Stimulated activated CD8-positive, alpha-beta memory T cell treated with anti-CD3 and anti-CD28 coated beads, Interleukin-4, amount 100 ng/mL, for 48 hours (primary cell): ENCODE measurements at regions not wholly inside any gene's neighbourhood (a gene's known extent, or its start where the extent isn't known, plus 50 kb on each side); places are given as distances from the start of the nearest gene placed in this dataset.

Source experiments
- DNase-seq: peaks from one replicate; pipeline ENCODE4 v3.0.0-alpha.2; 2020

DNA sequence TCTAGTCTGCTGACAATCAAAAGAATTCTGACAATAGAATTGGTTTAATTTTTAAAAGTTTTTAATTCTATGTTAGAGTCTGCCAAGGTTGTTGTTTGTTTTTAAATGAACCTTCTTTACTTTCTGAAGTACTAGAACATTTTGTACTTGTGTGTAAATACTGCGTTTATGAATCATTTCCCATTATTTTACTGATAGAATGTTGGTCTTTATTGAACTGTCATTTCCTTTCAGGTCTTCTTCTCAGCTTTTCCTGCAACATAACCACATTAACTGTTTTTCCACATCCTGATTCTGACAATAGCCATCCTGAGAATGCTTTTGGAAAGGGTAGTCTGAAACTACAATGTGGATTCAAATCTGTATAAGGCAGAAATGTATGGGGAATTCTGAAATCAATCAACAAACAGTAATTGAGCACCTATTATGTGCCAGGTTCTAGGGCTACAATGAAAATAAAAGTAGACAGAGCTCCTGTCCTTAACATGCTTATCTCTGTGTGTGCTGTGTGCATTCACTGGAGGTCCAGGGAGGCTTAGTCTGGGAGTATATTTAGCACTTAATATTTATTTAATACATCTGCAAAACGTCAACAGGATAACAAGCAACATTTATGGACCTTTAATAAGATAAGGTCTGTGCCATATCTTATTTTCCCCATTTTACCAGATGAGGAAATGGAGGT is 73.1 kb upstream of the SLC38A2 start:
- no peak for DNase-seq

DNA sequence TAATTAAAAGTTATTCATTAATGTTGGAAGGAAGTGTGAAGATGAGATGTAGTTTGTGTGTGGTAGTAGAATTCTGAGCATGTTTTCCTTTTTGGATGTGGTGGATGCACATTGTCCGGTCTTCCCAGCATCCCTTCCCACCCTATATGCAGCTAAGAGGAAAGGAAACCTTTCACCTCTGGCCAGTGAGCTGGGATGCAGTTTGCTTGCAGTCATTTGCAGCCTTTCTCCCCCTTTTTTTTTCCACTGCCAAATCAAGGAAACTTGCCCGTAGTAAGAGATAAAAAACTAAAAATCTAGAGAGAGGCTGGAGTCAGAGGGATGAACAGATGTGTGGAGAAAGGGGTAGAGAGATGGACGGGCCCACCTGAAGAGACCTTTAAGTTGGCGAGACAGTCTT is 72.5 kb upstream of the SLC38A2 start:
- no peak for DNase-seq

DNA sequence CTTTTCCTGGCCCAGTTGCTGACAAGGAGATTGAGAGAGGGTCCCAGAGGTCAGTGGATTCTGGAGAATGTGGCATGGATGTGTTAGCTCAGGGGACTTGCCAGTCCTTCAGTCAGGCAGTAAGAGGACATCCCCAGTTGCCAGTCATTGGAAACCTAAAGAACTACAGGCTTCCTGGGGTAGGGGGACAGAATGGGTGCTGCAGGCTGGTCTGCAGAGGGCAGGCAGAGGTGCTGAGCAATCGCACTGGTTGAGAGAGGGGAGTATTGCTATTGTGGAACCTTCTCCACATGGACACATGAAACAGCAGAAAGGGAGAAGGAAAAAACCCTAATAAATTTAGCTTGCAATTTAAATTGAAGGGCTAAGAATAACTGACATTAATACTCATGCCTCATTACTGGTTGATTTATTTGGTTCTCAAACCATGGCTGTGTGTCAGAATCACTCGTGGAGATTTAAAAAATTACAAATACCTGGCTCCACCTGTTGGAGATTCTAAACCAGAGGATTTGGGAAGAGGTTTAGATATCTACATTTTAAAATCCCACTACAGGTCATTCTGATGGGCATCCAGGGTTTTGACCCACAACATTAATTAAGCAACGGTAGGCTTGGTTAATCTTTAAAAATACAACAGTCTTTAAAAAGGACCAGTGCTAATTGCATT is 71.2 kb upstream of the SLC38A2 start:
- DNase-seq: no peak

DNA sequence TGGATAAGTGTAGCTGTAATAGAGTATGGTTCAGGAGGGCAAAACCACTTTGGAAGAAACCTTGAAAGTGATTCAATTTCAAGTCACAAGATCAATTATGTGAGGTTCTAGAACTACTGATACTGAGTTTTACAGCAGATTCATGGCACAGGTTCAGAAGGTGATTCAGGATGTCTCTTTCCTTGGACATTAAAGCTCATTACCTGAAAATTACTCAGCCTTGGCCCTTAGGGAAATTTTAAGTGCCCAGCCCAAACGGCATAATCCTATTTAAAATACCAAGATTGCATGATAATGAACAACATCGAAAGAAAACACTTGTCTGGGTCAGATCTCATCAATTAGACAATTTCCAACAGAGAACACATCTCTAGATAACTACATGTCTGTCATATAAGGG is 70.2 kb upstream of the SLC38A2 start:
- DNase-seq: no peak

DNA sequence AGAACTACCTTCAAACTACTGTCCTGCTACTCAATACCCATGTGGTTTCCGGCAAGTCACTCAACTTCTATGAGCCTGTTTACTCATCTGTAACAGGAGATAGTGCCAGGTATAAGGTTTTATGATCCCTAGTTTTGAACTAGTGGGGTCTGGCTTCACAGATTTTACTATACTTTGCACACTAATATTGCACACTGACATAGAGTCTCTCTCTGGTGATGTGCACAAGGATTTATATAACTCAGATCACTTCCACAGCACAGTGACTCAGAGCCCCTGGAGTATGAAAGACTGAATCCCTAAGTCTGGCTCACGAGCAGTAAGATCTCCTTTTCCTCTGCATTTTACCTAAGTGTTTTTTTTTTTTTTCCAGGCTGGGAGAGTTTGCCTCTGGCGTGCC is 69.7 kb upstream of the SLC38A2 start:
- no peak for DNase-seq

DNA sequence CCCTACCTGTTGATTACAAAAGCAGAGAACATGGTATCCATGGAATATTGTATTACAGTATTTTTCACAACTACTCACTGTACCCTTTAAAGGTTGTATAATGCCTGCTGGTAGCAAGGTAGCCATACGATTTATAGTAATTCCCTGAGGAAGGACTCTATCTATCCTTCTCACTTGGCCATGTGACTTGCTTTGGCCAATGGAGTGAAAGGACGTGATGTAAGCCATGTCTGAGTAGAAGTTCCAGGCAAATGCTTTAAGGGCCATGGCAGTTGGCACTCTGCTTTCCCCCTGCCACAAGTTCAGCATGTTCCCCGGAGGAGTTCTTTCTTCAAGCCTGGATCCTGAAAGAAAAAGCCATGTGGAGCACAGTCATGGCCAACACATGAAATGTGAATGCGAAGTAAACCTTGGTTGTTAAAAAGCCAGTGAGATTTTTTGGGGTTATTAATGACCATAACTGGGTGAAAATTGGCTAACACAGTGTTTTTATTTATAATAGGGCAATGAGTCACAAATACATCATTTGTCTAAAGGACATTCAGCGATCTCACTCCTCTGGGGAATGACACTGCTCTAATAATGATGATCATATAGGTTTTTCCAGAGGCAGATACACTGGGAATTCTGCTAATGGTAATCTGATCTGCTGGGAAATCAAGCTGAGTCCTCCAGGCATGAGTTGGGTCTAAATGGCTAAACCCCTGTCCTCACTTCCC is 67.4 kb upstream of the SLC38A2 start:
- no peak for DNase-seq

DNA sequence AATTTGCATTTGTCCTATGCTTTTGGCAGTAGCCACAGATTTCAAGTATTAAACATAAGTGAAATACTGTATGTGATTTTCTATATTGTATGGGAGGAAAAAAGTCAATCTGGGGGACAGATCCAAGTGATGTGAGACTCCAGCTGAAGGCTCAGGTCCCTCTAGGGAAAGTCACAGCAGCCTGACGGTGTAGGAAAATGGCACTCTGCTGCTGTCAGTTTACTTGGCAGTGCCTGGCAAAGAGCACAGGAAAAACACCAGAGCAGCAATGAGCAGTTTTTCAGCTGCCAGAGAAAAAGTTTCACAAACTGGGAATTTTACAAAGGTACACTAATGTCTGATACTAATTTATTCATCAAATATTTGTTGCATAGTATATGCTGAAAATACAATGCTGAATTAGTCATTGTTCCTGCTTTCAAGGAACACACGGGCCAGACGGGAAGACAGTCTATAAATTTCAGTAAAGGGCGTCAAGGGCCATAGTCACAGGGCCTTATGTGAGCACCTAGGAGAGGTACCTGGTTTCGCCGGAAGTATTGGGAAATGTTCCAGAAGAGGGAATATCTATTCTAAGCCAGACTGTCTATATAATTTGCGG is 66.2 kb upstream of the SLC38A2 start:
- no peak for DNase-seq

DNA sequence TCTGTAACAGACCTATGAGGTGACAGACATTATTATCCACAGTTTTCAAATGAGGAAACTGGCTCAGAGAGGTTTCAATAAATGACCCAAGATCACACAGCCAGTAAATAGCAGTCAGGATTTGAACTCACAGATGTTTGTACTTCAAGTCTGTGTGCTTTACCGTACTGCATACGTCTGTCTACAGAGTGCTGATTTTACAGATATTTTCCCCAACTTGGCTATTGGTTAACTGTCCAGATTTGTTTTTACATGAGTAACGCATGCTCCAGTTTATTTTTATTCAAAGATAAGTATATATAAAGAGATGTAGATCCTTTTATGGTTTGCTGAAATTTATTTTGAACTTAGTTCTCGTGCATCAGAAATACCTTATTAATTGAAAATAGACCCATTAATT is 65.7 kb upstream of the SLC38A2 start:
- DNase-seq: no peak

DNA sequence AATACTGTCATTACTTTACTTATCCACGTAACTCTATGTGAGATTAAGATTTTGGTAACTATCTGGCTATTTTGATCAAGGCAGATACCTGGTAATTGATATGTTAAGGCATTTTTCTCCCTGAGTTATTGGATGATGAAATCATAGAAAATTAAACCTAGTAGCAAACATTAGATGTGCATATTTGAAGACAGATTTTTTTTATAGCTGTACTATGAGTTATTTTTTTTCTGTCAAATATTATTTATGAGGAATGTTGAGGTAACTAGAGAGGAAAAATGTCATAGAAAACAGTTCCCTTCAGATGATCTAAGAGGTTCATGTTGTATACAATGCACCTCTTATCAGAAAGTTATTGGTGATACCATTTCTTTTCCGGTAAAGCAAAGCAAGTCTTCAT is 64.9 kb upstream of the SLC38A2 start:
- DNase-seq: no peak

DNA sequence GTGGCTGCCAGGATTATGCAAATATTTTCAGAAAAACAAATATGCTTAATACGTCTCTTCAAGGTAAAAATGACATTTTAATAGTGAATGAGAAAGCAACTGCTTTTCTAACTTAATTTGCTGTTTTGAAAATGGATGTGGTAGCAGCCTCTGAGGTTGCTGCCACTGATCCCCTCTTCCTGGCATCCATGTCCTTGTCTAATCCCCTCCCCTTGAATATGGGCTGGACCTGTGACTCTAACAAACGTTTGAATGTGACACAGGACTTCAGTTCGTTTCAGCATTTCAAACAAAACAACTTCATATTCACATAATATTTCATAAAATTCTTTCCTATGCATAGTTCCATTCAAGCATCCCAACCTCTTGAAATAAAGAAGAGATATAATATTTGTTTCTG is 64.2 kb upstream of the SLC38A2 start:
- DNase-seq: no peak

DNA sequence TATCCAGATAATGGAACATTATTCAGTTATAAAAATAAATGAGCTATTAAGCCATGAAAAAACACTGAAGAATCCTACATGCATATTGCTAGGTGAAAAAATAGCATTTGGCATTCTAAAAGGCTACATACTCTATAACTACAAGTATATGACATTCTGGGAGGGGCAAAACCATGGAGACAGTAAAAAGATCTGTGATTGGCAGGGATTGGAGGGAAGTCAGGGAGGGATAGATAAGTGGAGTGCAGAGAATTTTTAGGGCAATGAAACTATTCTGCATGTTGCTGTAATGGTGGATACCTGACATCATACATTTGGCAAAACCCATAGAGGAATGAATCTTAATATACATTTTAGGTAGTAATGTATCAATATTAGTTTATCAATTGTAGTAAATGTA is 63.1 kb upstream of the SLC38A2 start:
- no peak for DNase-seq

DNA sequence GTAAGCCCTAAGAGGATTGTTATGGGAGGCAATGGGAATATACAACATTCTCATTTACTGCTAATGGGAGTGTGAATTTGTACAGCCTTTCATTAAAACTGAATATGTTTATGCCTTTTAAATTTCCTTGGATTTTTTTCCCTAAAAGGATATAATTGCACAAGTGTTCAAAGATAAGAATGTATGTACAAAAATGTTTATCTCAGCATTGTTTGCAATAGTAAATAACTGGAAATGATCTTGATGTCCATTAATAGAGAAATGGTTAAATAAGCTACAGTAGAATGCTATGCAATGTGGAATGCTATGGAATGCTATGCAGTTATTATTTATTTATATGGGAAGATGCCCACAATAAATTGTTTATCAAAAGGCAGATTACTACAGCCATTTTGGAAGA is 62.5 kb upstream of the SLC38A2 start:
- DNase-seq: no peak

DNA sequence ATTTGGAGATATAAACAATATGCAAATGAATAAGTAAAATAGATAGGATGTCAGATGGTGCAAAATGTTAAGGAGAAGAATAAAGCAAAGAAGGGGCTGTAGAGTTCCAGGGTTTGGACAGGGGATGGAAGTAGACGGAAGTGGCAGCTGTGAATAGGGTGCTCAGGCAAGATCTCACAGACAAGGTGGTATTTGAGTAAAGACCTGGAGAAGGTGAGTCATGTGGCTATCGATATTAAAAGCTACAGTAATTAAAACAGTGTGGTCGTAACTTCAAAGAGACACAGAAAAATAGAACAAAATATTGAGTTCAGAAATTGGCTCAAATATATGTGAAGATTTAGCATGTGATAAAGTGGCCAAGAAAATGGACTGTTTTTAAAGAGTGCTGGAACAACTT is 61.3 kb upstream of the SLC38A2 start:
- DNase-seq: no peak

DNA sequence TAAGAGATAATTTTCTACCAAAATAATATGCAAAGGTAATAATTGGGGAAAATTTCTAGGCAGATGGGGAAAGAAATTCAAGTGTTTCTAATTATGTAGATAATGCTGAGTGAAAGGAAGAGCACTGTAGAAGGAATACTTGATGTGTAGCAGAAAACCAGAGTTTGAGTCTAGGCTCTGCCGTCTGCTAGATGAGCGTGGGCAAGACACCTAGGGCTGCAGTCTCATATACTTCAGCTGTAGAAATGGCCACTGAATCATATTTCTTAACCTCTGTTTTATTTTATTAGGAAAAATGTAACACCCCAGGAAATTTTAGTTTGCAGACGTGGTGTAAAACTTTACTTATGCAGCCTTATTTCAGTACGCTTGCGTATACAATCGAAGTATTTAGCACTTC is 59.8 kb upstream of the SLC38A2 start:
- no peak for DNase-seq

DNA sequence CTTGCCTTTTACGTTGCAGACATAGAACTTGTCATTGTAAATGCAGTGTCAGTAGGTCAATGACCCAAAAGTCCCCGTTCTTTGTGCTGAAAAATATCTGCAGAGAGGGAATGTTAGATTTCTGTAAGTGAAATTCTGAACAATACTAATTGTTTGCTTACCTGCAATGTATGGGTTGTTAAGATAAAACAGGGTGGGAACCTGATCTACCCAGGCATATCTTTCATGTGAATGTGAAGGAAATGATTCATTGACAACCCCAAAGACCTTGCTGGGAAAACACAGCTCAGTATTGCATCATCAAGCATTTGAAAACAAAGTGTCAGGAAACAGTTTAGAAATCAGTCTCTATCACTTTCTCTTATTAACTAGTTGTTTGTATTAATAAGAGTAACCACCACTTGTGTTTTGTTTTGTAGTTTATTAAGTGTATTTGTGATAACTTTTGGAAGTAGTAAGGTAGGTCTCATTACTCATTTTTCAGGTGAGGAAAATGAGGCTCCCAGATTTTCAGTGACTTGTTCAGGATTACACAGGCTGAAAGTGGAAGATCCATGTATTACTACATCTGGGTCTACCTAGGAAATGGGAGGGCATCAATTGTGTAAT is 57.9 kb upstream of the SLC38A2 start:
- no peak for DNase-seq
